Nephron progenitor cell (in vitro differentiated cells): ENCODE measurements at regions not wholly inside any gene's neighbourhood (a gene's known extent, or its start where the extent isn't known, plus 50 kb on each side); places are given as distances from the start of the nearest gene placed in this dataset.

Experiments used
- DNase-seq: peaks from one replicate; pipeline ENCODE4 v3.0.0; 2021
- H3K27ac Mint-ChIP-seq: 2 replicates; pipeline ENCODE4 v1.8.0; 2021; ENCODE audit warnings: mild to moderate bottlenecking, moderate library complexity, mixed read lengths
- H3K27me3 Mint-ChIP-seq: 2 replicates; pipeline ENCODE4 v1.8.0; 2021; ENCODE audit warnings: mild to moderate bottlenecking, low read depth, mixed read lengths; ENCODE audit not compliant: poor library complexity
- H3K36me3 Mint-ChIP-seq: 2 replicates; pipeline ENCODE4 v1.8.0; 2021; ENCODE audit warnings: low read depth, mixed read lengths
- H3K4me1 Mint-ChIP-seq: 2 replicates; pipeline ENCODE4 v1.8.0; 2021; ENCODE audit warnings: mixed read lengths
- H3K4me3 Mint-ChIP-seq: 2 replicates; pipeline ENCODE4 v1.8.0; 2021; ENCODE audit warnings: mild to moderate bottlenecking, moderate library complexity, mixed read lengths
- H3K9me3 Mint-ChIP-seq: 2 replicates; pipeline ENCODE4 v1.8.0; 2021; ENCODE audit warnings: mild to moderate bottlenecking, moderate library complexity, mixed read lengths
- CTCF ChIP-seq: fragments of 200-600 bp; sonication (generic); IDR thresholded peaks from 2 replicates; pipeline ENCODE4 v1.5.0; 2021; ENCODE audit warnings: antibody characterized with exemption

GRCh38 chr1:239250353-239251035 is 135.9 kb upstream of the CHRM3 start:
- TF ChIP-seq CTCF = no peak
- Mint-ChIP-seq H3K27ac (no peak overlapping the region), H3K27me3 (no peaks in the 10 kb centered on the region), H3K9me3 (no peaks in the 10 kb centered on the region), H3K4me3 (no peak overlapping the region), H3K36me3 (no peaks in the 10 kb centered on the region), H3K4me1 (no peaks in the 10 kb centered on the region)
- no peak for DNase-seq

GRCh38 chr1:239247285-239247684 is 139.1 kb upstream of the CHRM3 start:
- TF ChIP-seq CTCF = no peak
- H3K9me3 Mint-ChIP-seq = no peaks in the 10 kb centered on the region
- no peak overlapping the region for H3K4me3 Mint-ChIP-seq
- no peaks in the 10 kb centered on the region for H3K36me3 Mint-ChIP-seq
- no peaks in the 10 kb centered on the region for H3K4me1 Mint-ChIP-seq
- no peaks in the 10 kb centered on the region for H3K27me3 Mint-ChIP-seq
- no peak for DNase-seq
- no peak overlapping the region for H3K27ac Mint-ChIP-seq

- H3K4me3 Mint-ChIP-seq = no peak overlapping the region
- no peaks in the 10 kb centered on the region for H3K4me1 Mint-ChIP-seq
- H3K27me3 Mint-ChIP-seq = no peaks in the 10 kb centered on the region
- no peaks in the 10 kb centered on the region for H3K9me3 Mint-ChIP-seq
- H3K36me3 Mint-ChIP-seq = no peaks in the 10 kb centered on the region
- DNase-seq = no peak
- H3K27ac Mint-ChIP-seq = no peak overlapping the region
- no peak for TF ChIP-seq CTCF
These were observed 142.3 kb upstream of the CHRM3 start for GRCh38 chr1:239244084-239244483.

- H3K4me1 Mint-ChIP-seq = no peaks in the 10 kb centered on the region
- H3K36me3 Mint-ChIP-seq = no peaks in the 10 kb centered on the region
- H3K27me3 Mint-ChIP-seq = no peaks in the 10 kb centered on the region
- TF ChIP-seq CTCF = no peak
- no peak overlapping the region for H3K27ac Mint-ChIP-seq
- DNase-seq = no peak
- no peaks in the 10 kb centered on the region for H3K9me3 Mint-ChIP-seq
- H3K4me3 Mint-ChIP-seq = no peak overlapping the region
These were observed 143.4 kb upstream of the CHRM3 start for GRCh38 chr1:239243006-239243405.

GRCh38 chr1:239242404-239242803 is 144.0 kb upstream of the CHRM3 start:
- Mint-ChIP-seq H3K36me3 (no peaks in the 10 kb centered on the region), H3K4me3 (no peak overlapping the region), H3K27me3 (no peaks in the 10 kb centered on the region), H3K27ac (no peak overlapping the region), H3K4me1 (no peaks in the 10 kb centered on the region), H3K9me3 (no peaks in the 10 kb centered on the region)
- no peak for DNase-seq
- no peak for TF ChIP-seq CTCF

- no peak for DNase-seq
- no peak overlapping the region for H3K27ac Mint-ChIP-seq
- no peaks in the 10 kb centered on the region for H3K36me3 Mint-ChIP-seq
- no peak overlapping the region for H3K4me3 Mint-ChIP-seq
- no peaks in the 10 kb centered on the region for H3K4me1 Mint-ChIP-seq
- H3K9me3 Mint-ChIP-seq = no peaks in the 10 kb centered on the region
- TF ChIP-seq CTCF = no peak
- no peaks in the 10 kb centered on the region for H3K27me3 Mint-ChIP-seq
These were observed 145.6 kb upstream of the CHRM3 start for GRCh38 chr1:239240736-239241135.
